Transverse colon (tissue), 4 donors: ENCODE measurements at regions not wholly inside any gene's neighbourhood (a gene's known extent, or its start where the extent isn't known, plus 50 kb on each side); places are given as distances from the start of the nearest gene placed in this dataset.

ENCODE experiments used
- DNase-seq: peaks from one replicate; pipeline ENCODE4 v3.0.0-alpha.2; 2019
- H3K27ac ChIP-seq, 4 donors: fragments of 200-600 bp; sonication (generic); 2 replicates each; pipeline ENCODE4 v1.5.1; 2016 to 2018; ENCODE audit warnings: inconsistent platforms in 4 of 4
- H3K27me3 ChIP-seq: fragments of 200-600 bp; sonication (generic); 2 replicates; pipeline ENCODE4 v1.5.1; 2017; ENCODE audit warnings: inconsistent platforms
- H3K36me3 ChIP-seq, 4 donors: fragments of 200-600 bp; sonication (generic); 2 replicates each; pipeline ENCODE4 v1.5.1; 2017 to 2019; ENCODE audit warnings: inconsistent platforms in 4 of 4
- H3K4me1 ChIP-seq, 4 donors: fragments of 200-600 bp; sonication (generic); 2 replicates each; pipeline ENCODE4 v1.5.1; 2017 to 2020; ENCODE audit warnings: inconsistent platforms in 4 of 4
- H3K4me3 ChIP-seq, 4 donors: fragments of 200-600 bp; sonication (generic); 1 replicate in 1 of 4; 2 replicates in 3 of 4; pipeline versions ENCODE4 v1.5.1 to v1.6.1; 2017 to 2019; ENCODE audit warnings: inconsistent platforms in 4 of 4
- H3K9me3 ChIP-seq, 2 donors: fragments of 200-600 bp; sonication (generic); 2 replicates each; pipeline ENCODE4 v1.5.1; 2017 to 2019; ENCODE audit warnings: inconsistent platforms in 2 of 2
- CTCF ChIP-seq, 5 experiments: fragments of 200-600 bp in 3 of 5; fragments of 450-650 bp in 2 of 5; sonication (generic) in 3 of 5; IDR thresholded peaks; 1 replicate in 2 of 5; 2 replicates in 3 of 5; pipeline ENCODE4 v1.5.1; 2016 to 2017; ENCODE audit warnings: antibody characterized with exemption in 5 of 5, inconsistent platforms in 3 of 5, mild to moderate bottlenecking in 2 of 5, moderate library complexity in 1 of 5
- EP300 ChIP-seq: sonication (generic); formaldehyde crosslinking; IDR thresholded peaks from one replicate; pipeline ENCODE4 v1.6.1; 2017; ENCODE audit warnings: antibody characterized with exemption, low read depth
- POLR2A ChIP-seq: fragments of 450-650 bp; IDR thresholded peaks from one replicate; pipeline ENCODE4 v1.6.1; 2016; ENCODE audit warnings: antibody characterized with exemption, mild to moderate bottlenecking, moderate library complexity
- POLR2AphosphoS5 ChIP-seq, 3 donors: sonication (generic); formaldehyde crosslinking; IDR thresholded peaks; one replicate each; pipeline ENCODE4 v1.6.1; 2016; ENCODE audit warnings: antibody characterized with exemption in 3 of 3
- WGBS, 2 donors: methylation state at CpG; one replicate each; pipeline ENCODE4 v1.1.5; 2018; ENCODE audit warnings: low coverage in 1 of 2; 5-methylcytosine and 5-hydroxymethylcytosine counted together
- in situ Hi-C, 4 donors: fragments of 200-750 bp; cut with MboI; loops; one replicate each; pipeline versions ENCODE4 v1.15.0 to v1.15.1; 2017; ENCODE audit warnings: low sequenced_read_pairs in 3 of 4, low pct_ligation_motif_present in 1 of 4, low pct_unique_long_range_greater_than_20kb in 1 of 4
- intact Hi-C: fragments of 100-400 bp; cut with DNase I; formaldehyde crosslinking; loops from one replicate; pipeline ENCODE4 v1.15.1; 2023; ENCODE audit warnings: low total_unique reads

- H3K36me3 ChIP-seq: no peaks in the 10 kb centered on the region
- DNase-seq: no peak
- 29 to 46% methylated on average over 11 of the region's 11 CpGs for WGBS, 2 donors
- H3K4me3 ChIP-seq: no peak overlapping the region
- H3K9me3 ChIP-seq: no peaks in the 10 kb centered on the region
- peak overlapping the region in 2 of 4 donors; percentile 23 to 26 for H3K27ac ChIP-seq
- intact Hi-C loops: no loop called here
- no peak for TF ChIP-seq CTCF (IDR thresholded peaks at IDR 0.05)
- no peak for TF ChIP-seq POLR2AphosphoS5 (IDR thresholded peaks at IDR 0.05)
- TF ChIP-seq EP300: no peak
- TF ChIP-seq POLR2A: no peak
- H3K27me3 ChIP-seq: no peaks in the 10 kb centered on the region
- in situ Hi-C loops: no loop called here
- peaks cover 0 to 5% (median 0%) of the 10 kb centered on the region in 4 donors for H3K4me1 ChIP-seq
Observed at GRCh38 chr19:30924069-30924636, 425.1 kb downstream of the TSHZ3 start.

GRCh38 chr19:30923621-30924020, 425.6 kb downstream of the TSHZ3 start:
- Histone ChIP-seq H3K4me1 (peaks cover 0 to 5% (median 0%) of the 10 kb centered on the region in 4 donors), H3K27ac (no peak overlapping the region), H3K4me3 (no peak overlapping the region), H3K27me3 (no peaks in the 10 kb centered on the region), H3K36me3 (no peaks in the 10 kb centered on the region), H3K9me3 (no peaks in the 10 kb centered on the region)
- in situ Hi-C loops: no loop called here
- intact Hi-C loops: no loop called here
- DNase-seq: no peak
- WGBS, 2 donors: 29 to 54% methylated on average over 2 to 4 of the region's 4 CpGs
- no peak for TF ChIP-seq POLR2A
- TF ChIP-seq EP300: no peak
- TF ChIP-seq CTCF (IDR thresholded peaks at IDR 0.05): no peak
- TF ChIP-seq POLR2AphosphoS5 (IDR thresholded peaks at IDR 0.05): no peak

GRCh38 chr19:30923096-30923495, 426.1 kb downstream of the TSHZ3 start:
- intact Hi-C loops (no loop called here), in situ Hi-C loops (no loop called here)
- 73 to 85% methylated on average over 2 to 4 of the region's 4 CpGs for WGBS, 2 donors
- Histone ChIP-seq H3K27ac (no peak overlapping the region), H3K27me3 (no peaks in the 10 kb centered on the region), H3K9me3 (no peaks in the 10 kb centered on the region), H3K36me3 (no peaks in the 10 kb centered on the region), H3K4me3 (no peak overlapping the region), H3K4me1 (peaks cover 0 to 5% (median 0%) of the 10 kb centered on the region in 4 donors)
- DNase-seq: no peak
- TF ChIP-seq CTCF (IDR thresholded peaks at IDR 0.05) (no peak), POLR2A (no peak), POLR2AphosphoS5 (IDR thresholded peaks at IDR 0.05) (no peak), EP300 (no peak)

GRCh38 chr19:30920222-30920621, 429.0 kb downstream of the TSHZ3 start:
- DNase-seq: no peak
- Histone ChIP-seq H3K4me3 (no peak overlapping the region), H3K4me1 (peaks cover 0 to 5% (median 0%) of the 10 kb centered on the region in 4 donors), H3K36me3 (no peaks in the 10 kb centered on the region), H3K27me3 (no peaks in the 10 kb centered on the region), H3K9me3 (no peaks in the 10 kb centered on the region), H3K27ac (no peak overlapping the region)
- WGBS, 2 donors: 23 to 58% methylated on average over 7 to 11 of the region's 11 CpGs
- in situ Hi-C loops: no loop called here
- TF ChIP-seq CTCF (IDR thresholded peaks at IDR 0.05) (no peak), POLR2A (no peak), EP300 (no peak), POLR2AphosphoS5 (IDR thresholded peaks at IDR 0.05) (no peak)
- intact Hi-C loops: no loop called here
